Skin of body (tissue), 1 donor: ENCODE measurements at regions not wholly inside any gene's neighbourhood (a gene's known extent, or its start where the extent isn't known, plus 50 kb on each side); places are given as distances from the start of the nearest gene placed in this dataset.
"Not testable (repeated sequence)": the region's sequence is repeated elsewhere in the genome, so short reads cannot be mapped to it uniquely, and the experiment has no call there.

Experiments used
- DNase-seq: peaks from one replicate; lab custom pipeline; 2025; lab: John Stamatoyannopoulos, UW

DNA sequence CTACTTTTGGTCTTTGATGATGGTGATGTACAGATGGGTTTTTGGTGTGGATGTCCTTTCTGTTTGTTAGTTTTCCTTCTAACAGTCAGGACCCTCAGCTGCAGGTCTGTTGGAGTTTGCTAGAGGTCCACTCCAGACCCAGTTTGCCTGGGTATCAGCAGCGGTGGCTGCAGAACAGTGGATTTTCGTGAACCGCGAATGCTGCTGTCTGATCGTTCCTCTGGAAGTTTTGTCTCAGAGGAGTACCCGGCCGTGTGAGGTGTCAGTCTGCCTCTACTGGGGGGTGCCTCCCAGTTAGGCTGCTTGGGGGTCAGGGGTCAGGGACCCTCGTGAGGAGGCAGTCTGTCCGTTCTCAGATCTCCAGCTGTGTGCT, 56.6 kb upstream of the TNFAIP8 start:
- not testable (repeated sequence) for DNase-seq

DNA sequence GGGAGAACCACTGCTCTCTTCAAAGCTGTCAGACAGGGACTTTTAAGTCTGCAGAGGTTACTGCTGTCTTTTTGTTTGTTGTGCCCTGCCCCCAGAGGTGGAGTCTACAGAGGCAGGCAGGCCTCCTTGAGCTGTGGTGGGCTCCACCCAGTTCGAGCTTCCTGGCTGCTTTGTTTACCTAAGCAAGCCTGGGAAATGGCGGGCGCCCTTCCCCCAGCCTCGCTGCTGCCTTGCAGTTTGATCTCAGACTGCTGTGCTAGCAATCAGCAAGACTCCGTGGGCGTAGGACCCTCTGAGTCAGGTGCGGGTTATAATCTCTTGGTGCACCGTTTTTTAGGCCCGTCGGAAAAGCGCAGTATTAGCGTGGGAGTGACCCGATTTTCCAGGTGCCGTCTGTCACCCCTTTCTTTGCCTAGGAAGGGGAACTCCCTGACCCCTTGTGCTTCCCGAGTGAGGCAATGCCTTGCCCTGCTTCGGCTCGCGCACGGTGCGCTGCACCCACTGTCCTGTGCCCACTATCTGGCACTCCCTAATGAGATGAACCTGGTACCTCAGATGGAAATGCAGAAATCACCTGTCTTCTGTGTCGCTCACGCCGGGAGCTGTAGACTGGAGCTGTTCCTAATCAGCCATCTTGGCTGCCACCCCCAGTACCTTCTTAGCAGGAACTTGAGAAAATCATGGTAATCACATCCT, 56.1 kb upstream of the TNFAIP8 start:
- not testable (repeated sequence) for DNase-seq

DNA sequence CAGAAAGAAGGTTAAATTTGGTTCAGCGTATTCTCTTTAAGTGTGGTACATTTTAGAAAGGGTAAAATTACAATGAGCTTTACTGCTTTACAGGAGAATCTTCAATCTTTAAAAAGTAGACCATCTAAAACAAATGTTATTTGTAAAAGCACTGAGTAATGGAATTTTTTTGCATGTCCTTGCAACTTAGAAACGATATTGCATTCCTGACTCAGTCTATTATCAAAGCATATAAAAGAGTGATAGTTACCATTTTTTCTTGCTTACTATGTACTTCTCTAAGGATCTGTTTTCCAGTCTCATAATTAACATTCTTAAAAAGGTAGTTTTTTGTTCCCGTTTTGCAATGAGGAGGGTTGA, 55.5 kb upstream of the TNFAIP8 start:
- DNase-seq = no peak

DNA sequence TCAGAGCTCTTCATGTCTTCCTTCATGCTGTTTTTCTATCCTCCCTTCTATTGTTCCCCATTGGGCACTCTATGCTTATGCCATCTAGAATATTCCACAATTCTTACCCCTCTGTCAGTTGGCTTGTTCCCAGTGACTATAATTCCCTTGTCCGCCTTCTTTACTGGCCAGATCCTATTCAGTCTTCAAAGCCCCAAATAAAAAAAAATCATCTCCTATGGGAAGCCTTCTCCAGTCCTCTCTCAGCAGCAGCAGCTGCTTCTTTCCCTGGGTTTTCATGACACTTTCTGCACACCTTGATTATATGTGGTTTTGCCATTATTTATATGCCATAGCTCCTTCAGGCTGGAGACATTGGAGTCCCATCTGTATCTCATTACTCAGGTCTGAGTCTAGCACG, 54.6 kb upstream of the TNFAIP8 start:
- DNase-seq = no peak

DNA sequence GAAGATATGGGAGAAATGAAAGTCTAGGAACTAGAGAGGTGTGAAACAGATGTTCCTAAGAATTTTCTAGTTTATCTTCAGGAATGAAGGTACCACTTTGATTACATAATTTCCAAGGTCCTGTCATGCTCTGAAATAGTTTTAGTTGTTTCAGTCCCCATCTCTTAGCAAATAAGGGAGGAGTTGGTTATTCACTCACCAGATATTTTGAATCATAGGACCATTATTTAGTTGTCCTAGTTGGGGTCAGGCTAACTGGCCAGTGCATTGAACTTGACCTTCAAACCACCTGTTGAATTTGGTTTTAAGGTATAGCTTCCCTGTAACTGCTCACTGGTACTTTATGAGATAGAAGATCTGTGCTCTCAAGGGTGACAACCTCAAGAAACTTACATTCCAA, 53.9 kb upstream of the TNFAIP8 start:
- no peak for DNase-seq

DNA sequence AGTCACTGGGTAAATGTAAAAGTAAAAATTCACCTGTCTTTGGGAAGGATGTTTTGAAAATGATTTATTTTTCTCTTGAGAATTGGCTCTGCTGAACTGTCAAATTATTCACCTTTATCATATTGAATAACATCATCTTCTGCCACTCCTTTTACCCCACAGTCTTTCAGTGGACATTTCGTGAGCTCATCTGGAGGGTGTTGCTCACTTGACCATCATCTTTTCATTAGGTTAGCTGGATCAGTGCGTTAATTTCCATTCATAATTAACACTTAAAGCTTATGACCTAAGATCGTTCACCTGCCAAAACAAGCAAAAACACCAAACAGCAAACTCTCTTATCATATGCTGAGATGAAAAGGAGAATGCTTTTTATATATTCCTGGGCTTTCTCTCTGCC, 53.4 kb upstream of the TNFAIP8 start:
- no peak for DNase-seq

DNA sequence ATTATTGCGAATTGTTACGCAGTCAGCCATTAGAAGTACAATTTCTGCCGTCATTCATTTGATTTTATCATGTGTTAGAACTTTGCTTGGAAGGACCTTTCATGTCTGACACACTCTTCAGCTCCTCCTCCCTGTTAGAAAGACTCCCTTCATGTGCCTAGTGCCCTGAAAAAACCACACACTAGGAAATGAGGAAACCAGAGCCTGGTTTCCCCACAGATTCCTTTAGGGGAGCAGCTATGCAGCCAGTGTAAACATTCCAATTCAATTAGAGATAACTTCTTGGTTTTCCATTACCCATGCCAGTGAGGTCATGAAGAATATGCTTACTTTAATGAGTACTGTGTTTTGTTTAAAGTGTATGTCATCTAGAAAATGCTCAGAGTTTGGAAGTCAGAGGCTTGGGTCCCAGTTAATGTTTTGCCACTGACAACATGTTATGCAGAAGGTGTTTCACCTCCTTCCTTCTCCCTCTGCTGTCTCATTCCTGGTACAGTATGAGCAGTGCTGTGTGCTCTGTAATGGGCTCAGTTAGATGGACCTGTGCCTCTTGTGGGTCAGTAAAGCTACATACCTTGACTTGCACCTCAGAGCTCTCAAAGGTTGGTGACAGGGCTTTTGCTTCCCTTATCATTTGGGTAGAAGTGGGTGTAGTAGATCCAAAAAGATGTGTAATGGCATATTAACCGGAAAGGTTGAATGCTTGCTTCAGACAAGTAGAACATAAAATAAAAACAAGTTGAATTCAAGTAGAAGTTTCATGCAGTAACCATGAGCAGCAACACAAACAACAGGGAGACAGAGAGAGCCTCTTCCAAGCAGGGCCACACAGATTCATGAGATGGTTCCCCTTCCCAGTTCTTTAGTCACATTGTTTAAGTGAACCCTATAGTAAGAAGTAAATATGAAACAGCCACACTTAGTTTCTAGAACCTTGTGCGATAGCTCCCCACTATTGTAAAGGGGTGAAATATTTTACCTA, 52.6 kb upstream of the TNFAIP8 start:
- peak; percentile 40 for DNase-seq

DNA sequence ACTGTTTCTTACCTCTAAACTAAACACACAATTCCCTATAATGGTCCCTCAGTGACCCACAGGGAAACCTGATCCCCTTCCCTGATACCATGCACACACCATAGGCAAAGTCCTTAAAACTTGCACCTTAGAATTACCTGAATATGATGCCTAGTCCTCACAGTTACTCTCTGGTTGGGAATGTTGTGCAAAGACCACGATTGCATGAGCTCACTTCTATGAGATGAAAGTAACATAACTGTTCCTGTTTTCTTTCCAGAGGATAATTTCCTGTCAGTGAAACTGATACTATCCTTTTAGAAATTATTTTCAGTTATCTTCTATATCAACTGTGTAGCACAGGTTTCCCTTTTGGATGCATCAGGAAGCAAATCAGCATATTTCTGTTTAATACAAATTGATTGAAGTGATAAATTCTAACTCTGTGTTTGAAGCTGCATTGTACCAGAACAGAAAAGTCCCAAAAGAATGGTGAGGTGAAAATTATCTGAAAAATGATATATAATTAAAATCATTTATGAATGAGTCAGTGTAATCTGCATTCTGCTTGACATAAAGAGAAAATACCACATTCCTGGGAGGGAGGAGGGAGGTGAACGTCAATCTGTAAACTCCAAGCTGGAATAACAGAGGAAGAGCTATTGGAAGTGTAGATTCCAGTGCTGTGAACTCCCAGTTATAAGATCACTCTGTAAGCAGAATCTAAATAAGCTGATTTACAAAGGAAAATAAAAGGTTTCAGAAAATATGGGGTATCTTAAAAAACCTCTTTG, 51.2 kb upstream of the TNFAIP8 start:
- DNase-seq = no peak
